NCI-H69 (cell line): ENCODE measurements at regions not wholly inside any gene's neighbourhood (a gene's known extent, or its start where the extent isn't known, plus 50 kb on each side); places are given as distances from the start of the nearest gene placed in this dataset.
A peak's percentile ranks its signal among the peaks of the same experiment; 100 is the strongest.
"Not testable (repeated sequence)": the region's sequence is repeated elsewhere in the genome, so short reads cannot be mapped to it uniquely, and the experiment has no call there.

Experiments
- DNase-seq: peaks from one replicate; lab custom pipeline; 2025; lab: John Stamatoyannopoulos, UW

DNA sequence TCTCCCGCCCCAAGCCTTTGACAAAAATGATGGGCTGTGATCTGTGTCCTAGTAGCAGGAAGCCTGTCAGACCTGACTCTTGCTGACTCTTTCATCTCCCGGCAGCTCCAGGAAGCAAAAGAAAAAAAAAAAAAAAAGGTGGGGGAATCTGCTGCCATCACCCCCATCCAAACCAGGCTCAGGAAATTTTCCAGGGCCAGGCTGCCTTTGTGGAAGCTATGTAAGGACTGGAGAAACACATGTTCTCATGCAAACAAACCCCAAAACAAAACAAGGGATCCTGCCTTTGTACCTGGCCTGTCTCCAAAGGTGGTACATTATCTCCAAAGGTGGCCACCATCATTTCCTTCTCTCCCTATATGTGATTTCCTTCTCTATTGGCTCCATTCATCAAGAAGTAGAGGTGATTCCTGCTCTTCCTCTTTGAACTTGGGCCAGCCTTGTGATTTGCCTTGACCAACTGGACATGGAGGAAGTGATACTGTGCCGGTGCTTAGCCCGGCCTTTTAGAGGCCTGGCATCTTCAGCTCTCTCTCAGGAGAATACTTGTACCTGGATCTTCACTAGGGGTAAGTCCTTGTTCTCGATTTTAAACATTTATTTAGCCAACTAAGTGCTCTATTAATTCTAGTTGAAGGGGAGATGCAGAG is 192.2 kb upstream of the SVIL start:
- no peak for DNase-seq

DNA sequence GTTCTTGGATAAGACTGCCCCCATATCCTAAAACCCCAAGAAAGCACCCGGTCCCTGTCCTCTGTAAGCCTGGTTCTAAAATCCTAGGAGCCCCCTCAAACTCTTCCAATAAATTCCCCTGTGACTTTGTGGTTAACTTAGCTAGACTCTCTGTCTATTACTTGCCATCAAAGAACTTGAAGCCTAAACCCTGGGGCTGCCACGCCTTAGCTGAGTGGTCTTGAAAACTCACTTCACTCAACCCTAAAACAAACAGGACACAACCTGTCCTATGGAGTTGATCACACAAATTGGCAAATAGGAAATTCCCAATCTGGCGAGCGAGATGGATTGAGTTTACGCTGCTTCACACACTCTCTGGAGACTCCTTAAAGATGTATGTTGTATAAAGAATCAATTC is 191.4 kb upstream of the SVIL start:
- no peak for DNase-seq

- no peak for DNase-seq
Observed at GRCh38 chr10:29823553-29824080, 188.8 kb upstream of the SVIL start.

- DNase-seq = no peak
Observed at GRCh38 chr10:29820890-29821461, 186.2 kb upstream of the SVIL start.

DNA sequence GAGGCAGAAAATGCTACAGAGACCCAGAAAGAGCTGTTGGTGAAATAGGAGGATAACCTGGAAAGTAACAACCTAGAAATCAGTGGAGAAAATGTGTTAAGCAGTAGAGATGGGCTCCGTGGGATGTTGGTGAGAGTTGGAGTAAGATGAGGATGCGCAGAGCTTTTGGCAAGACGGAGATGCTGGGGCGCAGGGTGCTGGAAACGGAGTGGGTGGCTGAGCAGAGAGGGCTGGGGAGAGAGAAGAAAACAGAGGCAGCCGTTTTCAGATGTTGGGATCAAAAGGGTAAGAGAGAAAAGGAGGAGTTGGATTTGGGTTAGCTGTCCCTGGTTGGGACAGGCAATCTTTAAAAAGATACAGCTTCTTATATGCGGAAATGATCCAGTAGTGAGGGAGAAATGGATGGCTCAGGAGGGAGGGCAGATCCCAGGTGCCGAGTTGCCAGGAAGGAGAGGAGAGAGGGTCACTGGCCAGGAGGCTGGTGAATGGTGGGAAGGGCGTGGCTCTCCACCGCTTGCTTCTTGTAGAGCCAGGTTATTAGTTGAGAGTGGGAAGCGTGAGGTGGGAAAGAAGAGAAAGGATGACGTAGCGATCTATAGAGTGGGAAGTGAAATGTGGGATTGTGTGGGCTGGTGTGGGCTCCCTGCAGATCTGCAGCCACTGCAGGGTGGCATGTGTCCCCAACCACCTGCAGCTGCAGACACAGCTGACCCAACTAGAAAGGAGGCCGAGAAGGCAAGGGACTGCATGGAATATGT is 182.2 kb upstream of the SVIL start:
- DNase-seq = peak; percentile 46

- DNase-seq = no peak
Observed at GRCh38 chr10:29815572-29815971, 180.8 kb upstream of the SVIL start.

DNA sequence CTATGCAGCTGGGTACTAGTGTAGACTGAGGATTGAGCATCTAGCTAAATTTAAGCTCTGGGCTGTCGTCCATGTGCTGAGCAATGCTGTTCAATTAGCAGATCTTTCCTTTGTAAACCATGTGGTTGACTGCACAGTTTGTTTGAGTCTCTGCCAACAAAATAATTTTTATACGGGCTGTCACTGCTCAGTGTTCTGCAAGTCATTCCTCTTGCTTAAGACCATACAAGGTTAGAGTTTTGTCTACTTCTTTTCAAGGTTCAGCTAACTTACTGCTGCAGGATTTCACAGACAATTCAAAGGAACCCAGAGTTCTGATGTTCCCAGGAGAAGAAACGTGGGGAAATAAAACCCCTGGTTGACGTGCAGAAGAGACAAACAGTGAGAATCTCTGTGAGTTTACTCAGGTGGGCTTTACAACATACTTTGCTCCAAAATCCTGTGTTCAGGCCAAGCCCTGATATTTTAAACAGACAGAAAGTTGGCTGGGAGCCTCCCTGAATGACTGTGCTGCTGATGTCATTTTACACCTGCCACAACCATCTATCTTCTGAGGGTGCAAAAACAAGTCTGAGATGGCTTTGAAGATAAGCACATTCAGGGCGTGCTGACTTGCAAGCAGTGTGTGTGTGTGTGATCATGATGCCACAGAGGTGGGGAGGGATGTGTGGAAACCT is 177.1 kb upstream of the SVIL start:
- peak; percentile 20 for DNase-seq

DNA sequence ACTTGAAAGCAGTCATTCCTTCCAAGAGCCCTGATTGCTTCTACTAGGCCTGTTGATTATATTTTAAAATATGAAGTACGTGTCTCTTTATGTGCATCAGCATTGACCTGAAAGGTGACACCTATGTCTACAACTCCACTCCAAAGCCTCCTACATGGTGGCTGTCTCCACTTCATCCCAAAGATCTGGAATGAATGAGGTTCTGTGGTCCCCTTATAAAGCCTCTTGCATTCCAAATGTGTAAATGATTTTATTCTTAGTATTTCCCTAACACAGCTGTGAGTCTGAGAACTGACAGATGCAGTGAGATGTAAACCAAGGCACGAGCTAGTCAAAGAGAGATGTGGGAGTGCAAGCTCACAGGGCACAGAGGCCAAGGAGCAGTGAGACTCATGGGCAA is 176.0 kb upstream of the SVIL start:
- no peak for DNase-seq

DNA sequence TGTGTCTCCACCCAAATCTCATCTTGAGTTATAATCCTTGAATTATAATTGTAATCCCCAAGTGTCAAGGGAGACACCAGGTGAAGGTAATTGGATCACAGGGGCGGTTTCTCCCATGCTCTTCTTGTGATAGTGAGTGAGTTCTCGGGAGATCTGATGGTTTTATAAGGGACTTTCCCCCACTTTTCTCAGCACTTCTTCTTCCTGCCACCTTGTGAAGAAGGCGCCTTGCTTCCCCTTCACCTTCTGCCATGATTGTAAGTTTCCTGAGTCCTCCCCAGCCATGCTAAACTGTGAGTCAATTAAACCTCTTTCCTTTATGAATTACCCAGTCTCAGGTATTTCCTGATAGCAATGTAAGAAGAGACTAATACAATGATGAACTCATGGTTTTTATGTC is 175.5 kb upstream of the SVIL start:
- DNase-seq = not testable (repeated sequence)

- DNase-seq = no peak
Observed at GRCh38 chr10:29809383-29809782, 174.6 kb upstream of the SVIL start.

DNA sequence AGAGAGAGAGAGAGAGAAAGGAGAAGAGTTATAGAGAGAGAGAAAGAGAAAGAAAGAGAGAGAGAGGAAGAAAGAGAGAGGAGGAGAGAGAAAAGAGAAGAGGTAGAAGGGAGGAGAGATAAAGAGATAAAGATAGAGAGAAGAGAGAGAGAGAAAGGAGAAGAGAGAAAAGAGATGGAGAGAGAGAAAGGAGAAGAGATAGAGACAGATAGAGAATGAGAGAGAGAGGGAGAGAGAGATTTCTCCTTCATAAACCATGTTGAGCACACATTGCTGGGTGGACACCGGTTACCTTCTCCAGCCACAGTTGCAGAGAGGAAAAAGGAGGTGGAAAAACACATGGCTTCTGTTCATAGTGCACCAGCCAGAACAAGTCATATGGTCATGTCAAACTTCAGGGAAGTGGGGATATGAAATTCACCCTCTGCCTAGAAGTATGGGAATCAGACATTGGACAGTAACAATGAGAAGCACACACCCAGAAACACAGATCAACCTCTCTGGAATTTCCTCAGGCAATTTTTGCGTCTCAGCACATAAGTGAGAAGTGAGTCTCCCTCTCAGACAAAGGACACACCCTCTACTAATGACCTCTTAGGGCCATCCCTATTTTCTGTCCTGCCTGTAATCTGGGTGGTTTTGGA is 172.5 kb upstream of the SVIL start:
- no peak for DNase-seq

GRCh38 chr10:29806350-29806788 is 171.6 kb upstream of the SVIL start:
- DNase-seq = no peak

DNA sequence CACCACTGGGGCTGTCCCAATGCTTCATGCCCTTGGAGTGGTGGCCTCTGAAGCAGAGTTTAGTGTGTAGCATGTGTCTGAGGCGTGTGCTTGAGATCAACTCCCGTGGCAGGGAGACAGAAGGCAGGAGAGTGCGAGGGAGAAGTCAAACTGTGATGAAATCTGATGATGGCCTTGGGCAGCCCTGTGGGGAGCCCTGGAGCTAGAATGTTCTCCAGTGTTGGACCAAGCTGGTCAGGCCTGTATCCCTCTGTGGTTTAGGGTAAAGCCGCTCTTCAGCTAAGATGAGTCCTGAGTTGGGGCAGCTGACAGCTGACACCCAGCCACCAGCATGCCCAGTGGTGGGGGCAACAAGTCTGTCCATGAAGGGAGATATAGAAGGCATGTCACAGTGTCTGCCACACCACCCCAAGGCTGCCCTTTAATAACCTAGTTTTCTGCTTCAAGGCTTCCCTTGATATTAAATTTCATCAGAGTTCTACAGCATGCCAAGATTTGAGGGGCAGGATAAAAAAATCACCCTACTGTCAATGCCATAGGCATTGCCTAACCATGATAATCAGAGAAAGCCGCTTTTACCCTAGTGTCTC is 170.5 kb upstream of the SVIL start:
- no peak for DNase-seq

GRCh38 chr10:29804025-29804852 is 169.5 kb upstream of the SVIL start:
- DNase-seq = peak; percentile 71

- DNase-seq = no peak
Observed at GRCh38 chr10:29802171-29802570, 167.4 kb upstream of the SVIL start.

- DNase-seq = no peak
Observed at GRCh38 chr10:29798921-29799690, 164.3 kb upstream of the SVIL start.

DNA sequence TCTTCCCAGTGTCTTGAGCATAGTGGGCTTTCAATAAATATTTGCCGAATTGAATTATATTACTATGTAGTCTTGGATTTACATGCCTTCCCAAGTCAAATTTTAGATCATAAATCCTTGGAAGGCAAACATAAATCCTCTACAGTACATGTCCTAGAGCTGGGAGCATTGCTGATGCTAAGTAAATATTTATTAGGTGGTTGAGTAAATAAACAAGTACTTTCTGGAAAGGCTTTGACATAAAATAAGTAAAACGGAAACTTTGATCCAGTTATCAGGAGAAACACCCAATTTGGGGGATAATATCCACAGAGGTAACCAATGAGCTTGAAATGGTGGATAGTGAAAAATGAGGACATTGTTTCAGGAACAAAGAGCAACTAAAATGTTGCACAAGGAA is 162.8 kb upstream of the SVIL start:
- DNase-seq = no peak

DNA sequence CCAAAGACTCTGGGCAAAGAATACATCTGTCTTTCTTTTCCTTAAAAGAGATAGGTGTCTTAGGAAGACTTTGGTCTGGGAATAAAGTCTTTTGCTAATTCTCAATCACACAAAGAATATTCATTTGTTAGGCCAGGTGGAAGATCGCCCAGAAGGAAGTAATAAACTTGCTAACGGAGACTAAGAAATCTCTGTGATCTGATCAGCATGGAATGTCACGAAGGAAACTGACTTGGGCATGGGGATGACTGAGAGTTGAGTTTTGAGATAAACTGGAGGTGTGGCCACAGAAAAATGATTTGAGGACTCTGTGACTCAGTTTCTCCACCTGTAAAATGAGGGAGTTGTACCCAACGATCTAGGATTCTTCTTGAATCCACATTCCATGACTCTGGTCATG is 161.1 kb upstream of the SVIL start:
- no peak for DNase-seq

- no peak for DNase-seq
Observed at GRCh38 chr10:29794776-29795611, 160.2 kb upstream of the SVIL start.
